Neural cell (in vitro differentiated cells): ENCODE measurements at regions not wholly inside any gene's neighbourhood (a gene's known extent, or its start where the extent isn't known, plus 50 kb on each side); places are given as distances from the start of the nearest gene placed in this dataset.

Experiments
- H2AFZ ChIP-seq: fragments of 200-600, 300-800 bp; sonication (generic), shearing (Covaris generic); 2 replicates; pipeline ENCODE4 v1.6.0; 2014; ENCODE audit warnings: low read depth, mild to moderate bottlenecking, antibody characterized with exemption, low read length, moderate library complexity
- H3F3A ChIP-seq: fragments of 200-600 bp; shearing (Covaris generic); 2 replicates; pipeline ENCODE4 v1.6.1; 2016; ENCODE audit warnings: mild to moderate bottlenecking, moderate library complexity, mixed read lengths, antibody characterized with exemption, low read length; ENCODE audit not compliant: insufficient read depth, poor library complexity, severe bottlenecking
- H3K27ac ChIP-seq: fragments of 200-600, 300-800 bp; sonication (generic), shearing (Covaris generic); 2 replicates; pipeline ENCODE4 v1.5.1; 2014; ENCODE audit warnings: mild to moderate bottlenecking, low read length, moderate library complexity
- H3K27me3 ChIP-seq: fragments of 300-800, 200-600 bp; sonication (generic), shearing (Covaris generic); 2 replicates; pipeline ENCODE4 v1.6.0; 2014; ENCODE audit warnings: mild to moderate bottlenecking, low read depth, low read length, moderate library complexity; ENCODE audit not compliant: insufficient read depth
- H3K36me3 ChIP-seq: fragments of 300-800, 200-600 bp; sonication (generic), shearing (Covaris generic); 2 replicates; pipeline ENCODE4 v1.5.1; 2014; ENCODE audit warnings: mild to moderate bottlenecking, antibody characterized with exemption, low read length, moderate library complexity; ENCODE audit not compliant: insufficient read depth
- H3K4me2 ChIP-seq: fragments of 300-800, 200-600 bp; sonication (generic), shearing (Covaris generic); 2 replicates; pipeline ENCODE4 v1.6.0; 2014; ENCODE audit warnings: mild to moderate bottlenecking, low read length
- H3K4me3 ChIP-seq: fragments of 300-800, 200-600 bp; sonication (generic), shearing (Covaris generic); 2 replicates; pipeline ENCODE4 v1.5.1; 2014; ENCODE audit warnings: mild to moderate bottlenecking, low read length, moderate library complexity
- H3K79me2 ChIP-seq: fragments of 200-600 bp; shearing (Covaris generic); replicated peaks from 2 replicates; pipeline ENCODE4 v1.6.0; 2014; ENCODE audit warnings: mild to moderate bottlenecking, low read length, moderate library complexity; ENCODE audit not compliant: insufficient read depth
- H3K9ac ChIP-seq: fragments of 300-800, 200-600 bp; sonication (generic), shearing (Covaris generic); 2 replicates; pipeline ENCODE4 v1.6.1; 2016; ENCODE audit warnings: mild to moderate bottlenecking, low read length, mixed read lengths
- H3K9me2 ChIP-seq: fragments of 200-600 bp; shearing (Covaris generic); 2 replicates; pipeline ENCODE4 v1.6.1; 2016; ENCODE audit warnings: mild to moderate bottlenecking, low read length, mixed read lengths; ENCODE audit not compliant: insufficient read depth
- H3K9me3 ChIP-seq: fragments of 200-600, 300-800 bp; sonication (generic), shearing (Covaris generic); 2 replicates; pipeline ENCODE4 v1.6.1; 2016; ENCODE audit warnings: mild to moderate bottlenecking, mixed run types, low read length, moderate library complexity, mixed read lengths
- H4K20me1 ChIP-seq: fragments of 200-600 bp; shearing (Covaris generic); 2 replicates; pipeline ENCODE4 v1.6.1; 2016; ENCODE audit warnings: mild to moderate bottlenecking, mixed run types; ENCODE audit not compliant: insufficient read depth
- CTCF ChIP-seq: fragments of 450-650 bp; IDR thresholded peaks from 2 replicates; pipeline ENCODE4 v1.5.1; 2014; ENCODE audit warnings: antibody characterized with exemption, mild to moderate bottlenecking, moderate library complexity; ENCODE audit not compliant: poor library complexity, severe bottlenecking
- EP300 ChIP-seq: fragments of 450-650 bp; conservative IDR thresholded peaks from 2 replicates; pipeline ENCODE4 v1.6.1; 2014; ENCODE audit warnings: antibody characterized with exemption, mild to moderate bottlenecking, moderate library complexity; ENCODE audit not compliant: poor library complexity, severe bottlenecking
- EZH2 ChIP-seq: fragments of 200-600, 300-800 bp; shearing (Covaris generic), sonication (generic); IDR thresholded peaks from 2 replicates; pipeline ENCODE4 v1.6.1; 2014; ENCODE audit warnings: antibody characterized with exemption, low read length, borderline replicate concordance, mild to moderate bottlenecking; ENCODE audit not compliant: insufficient read depth, poor library complexity, severe bottlenecking
- MXI1 ChIP-seq: fragments of 450-650 bp; conservative IDR thresholded peaks from 2 replicates; pipeline ENCODE4 v1.6.1; 2014; ENCODE audit warnings: antibody characterized with exemption, mild to moderate bottlenecking; ENCODE audit not compliant: poor library complexity, severe bottlenecking
- POLR2AphosphoS5 ChIP-seq: IDR thresholded peaks from 2 replicates; pipeline ENCODE4 v1.6.1; 2012
- RAD21 ChIP-seq: fragments of 450-650 bp; conservative IDR thresholded peaks from 2 replicates; pipeline ENCODE4 v1.6.1; 2014; ENCODE audit warnings: antibody characterized with exemption, mild to moderate bottlenecking, moderate library complexity
- REST ChIP-seq: IDR thresholded peaks from 2 replicates; pipeline ENCODE4 v1.6.1; 2012; ENCODE audit warnings: borderline replicate concordance
- SMC3 ChIP-seq: fragments of 450-650 bp; conservative IDR thresholded peaks from 2 replicates; pipeline ENCODE4 v1.6.1; 2014; ENCODE audit warnings: antibody characterized with exemption, mild to moderate bottlenecking, moderate library complexity; ENCODE audit not compliant: poor library complexity
- TAF1 ChIP-seq: IDR thresholded peaks from 2 replicates; pipeline ENCODE4 v1.6.1; 2012; ENCODE audit warnings: low read depth

GRCh38 chr4:157880761-157881160, 292.1 kb downstream of the GASK1B start:
- no peaks in the 10 kb centered on the region for H3K36me3 ChIP-seq
- H3F3A ChIP-seq: no peaks in the 10 kb centered on the region
- H3K9me3 ChIP-seq: no peaks in the 10 kb centered on the region
- TF ChIP-seq TAF1: no peak
- TF ChIP-seq EZH2: no peak
- no peak for TF ChIP-seq POLR2AphosphoS5
- TF ChIP-seq EP300: no peak
- no peak for TF ChIP-seq MXI1
- no peak for TF ChIP-seq SMC3
- no peak for TF ChIP-seq CTCF
- TF ChIP-seq RAD21: no peak
- no peak for TF ChIP-seq REST
- H3K9ac ChIP-seq: no peak overlapping the region
- H3K27ac ChIP-seq: no peak overlapping the region
- no peaks in the 10 kb centered on the region for H3K27me3 ChIP-seq
- no peaks in the 10 kb centered on the region for H3K9me2 ChIP-seq
- H2AFZ ChIP-seq: no peak overlapping the region
- H4K20me1 ChIP-seq: no peaks in the 10 kb centered on the region
- H3K4me3 ChIP-seq: no peak overlapping the region
- no peak overlapping the region for H3K4me2 ChIP-seq
- H3K79me2 ChIP-seq: no peaks in the 10 kb centered on the region

GRCh38 chr4:157854819-157855218, 318.0 kb downstream of the GASK1B start:
- no peak overlapping the region for H2AFZ ChIP-seq
- H3K4me3 ChIP-seq: no peak overlapping the region
- no peak overlapping the region for H3K4me2 ChIP-seq

More at GRCh38 chr4:157854819-157855218, 318.0 kb downstream of the GASK1B start:
- Histone ChIP-seq H3K9me2 (no peaks in the 10 kb centered on the region), H3K79me2 (no peaks in the 10 kb centered on the region), H3K9ac (no peak overlapping the region), H4K20me1 (no peaks in the 10 kb centered on the region), H3K36me3 (no peaks in the 10 kb centered on the region), H3K27me3 (no peaks in the 10 kb centered on the region), H3F3A (no peaks in the 10 kb centered on the region), H3K9me3 (no peaks in the 10 kb centered on the region), H3K27ac (no peak overlapping the region)
- no peak for TF ChIP-seq REST
- TF ChIP-seq POLR2AphosphoS5: no peak
- TF ChIP-seq EP300: no peak
- TF ChIP-seq CTCF: no peak
- TF ChIP-seq TAF1: no peak
- no peak for TF ChIP-seq MXI1
- no peak for TF ChIP-seq EZH2
- no peak for TF ChIP-seq SMC3
- TF ChIP-seq RAD21: no peak
